Sigmoid colon (tissue), 4 donors: ENCODE measurements at regions not wholly inside any gene's neighbourhood (a gene's known extent, or its start where the extent isn't known, plus 50 kb on each side); places are given as distances from the start of the nearest gene placed in this dataset.

Experiments
- CTCF ChIP-seq, 4 experiments: fragments of 450-650 bp in 3 of 4; fragments of 200-600 bp in 1 of 4; IDR thresholded peaks; one replicate each; pipeline ENCODE4 v1.5.1; 2016 to 2019; ENCODE audit warnings: antibody characterized with exemption in 4 of 4, mild to moderate bottlenecking in 3 of 4, moderate library complexity in 2 of 4
- POLR2AphosphoS5 ChIP-seq, 4 donors: sonication (generic); formaldehyde crosslinking; IDR thresholded peaks; one replicate each; pipeline ENCODE4 v1.6.1; 2017; ENCODE audit warnings: antibody characterized with exemption in 4 of 4

- no peak for TF ChIP-seq CTCF (IDR thresholded peaks at IDR 0.05)
- TF ChIP-seq POLR2AphosphoS5 (IDR thresholded peaks at IDR 0.05) = no peak
Observed at GRCh38 chr3:190224456-190224855, 97.8 kb downstream of the CLDN1 start.
